HG03521 (cell line): ENCODE measurements at regions not wholly inside any gene's neighbourhood (a gene's known extent, or its start where the extent isn't known, plus 50 kb on each side); places are given as distances from the start of the nearest gene placed in this dataset.
"Not testable (repeated sequence)": the region's sequence is repeated elsewhere in the genome, so short reads cannot be mapped to it uniquely, and the experiment has no call there.

Source experiments
- ATAC-seq: cut with Tn5 transposase; IDR thresholded peaks from one replicate; pipeline ENCODE4 v1.9.1; 2021; ENCODE audit warnings: mild to moderate bottlenecking, moderate library complexity; ENCODE audit not compliant: unreplicated experiment

- no peak for ATAC-seq
Measured at GRCh38 chr4:117661091-117662072, 372.9 kb upstream of the NDST3 start.

GRCh38 chr4:117664706-117665444 is 369.4 kb upstream of the NDST3 start:
- ATAC-seq = no peak

GRCh38 chr4:117676153-117676552 is 358.1 kb upstream of the NDST3 start:
- ATAC-seq = no peak

DNA sequence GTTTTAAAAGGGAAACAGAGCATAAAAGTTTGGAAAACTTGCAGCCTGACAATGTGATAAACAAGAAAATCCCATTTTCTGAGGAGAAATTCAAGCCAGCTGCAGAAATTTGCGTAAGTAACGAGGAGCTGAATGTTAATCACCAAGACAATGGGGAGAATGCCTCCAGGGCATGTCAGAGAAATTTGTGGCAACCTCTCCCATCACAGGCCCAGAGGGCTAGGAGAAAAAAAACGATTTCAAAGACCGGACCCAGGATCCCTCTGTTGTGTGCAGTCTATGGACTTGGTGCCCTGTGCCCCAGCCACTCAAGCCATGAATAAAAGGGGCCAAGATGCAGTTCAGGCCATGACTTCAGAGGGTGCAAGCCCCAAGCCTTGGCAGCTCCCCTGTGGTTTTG is 355.4 kb upstream of the NDST3 start:
- no peak for ATAC-seq

- no peak for ATAC-seq
Measured at GRCh38 chr4:117691572-117692351, 342.5 kb upstream of the NDST3 start.

DNA sequence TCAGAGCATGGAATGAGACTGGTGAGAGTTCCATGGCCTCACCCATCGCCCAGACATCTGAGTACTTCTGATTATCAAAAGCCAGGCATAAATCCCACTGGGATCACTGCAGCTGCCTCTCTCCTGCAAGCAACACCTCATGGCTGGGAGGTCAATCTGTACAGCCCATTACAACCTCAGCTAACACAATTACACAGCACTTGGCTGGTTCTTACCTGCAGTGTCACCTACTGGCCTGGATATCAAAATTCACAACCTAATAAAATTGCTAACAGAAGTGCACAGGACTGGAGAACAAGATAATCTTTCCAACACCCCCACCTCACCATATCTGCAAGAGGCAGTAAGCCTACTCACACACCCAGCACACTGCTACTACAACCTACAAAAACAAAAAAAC is 341.7 kb upstream of the NDST3 start:
- ATAC-seq = no peak

- ATAC-seq = no peak
Measured at GRCh38 chr4:117699595-117699994, 334.7 kb upstream of the NDST3 start.

GRCh38 chr4:117700111-117700892 is 334.0 kb upstream of the NDST3 start:
- ATAC-seq = no peak

- no peak for ATAC-seq
Measured at GRCh38 chr4:117702353-117702752, 331.9 kb upstream of the NDST3 start.

GRCh38 chr4:117704721-117705120 is 329.6 kb upstream of the NDST3 start:
- ATAC-seq = no peak

DNA sequence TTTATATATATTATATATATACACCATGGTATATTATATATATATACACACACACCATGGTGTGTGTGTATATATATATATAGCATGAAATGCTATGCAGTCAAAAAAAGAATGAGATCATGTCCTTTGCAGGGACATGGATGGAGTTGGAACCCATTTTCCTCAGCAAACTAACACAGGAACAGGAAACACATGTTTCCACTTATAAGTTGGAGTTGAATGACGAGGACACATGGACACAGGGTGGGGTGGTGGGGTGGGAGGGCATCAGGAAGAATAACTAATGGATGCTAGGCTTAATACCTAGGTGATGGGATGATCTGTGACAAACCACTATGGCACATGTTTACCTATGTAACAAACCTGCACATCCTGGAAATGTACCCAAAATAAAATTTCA is 293.6 kb upstream of the NDST3 start:
- no peak for ATAC-seq

GRCh38 chr4:117745379-117745778 is 288.9 kb upstream of the NDST3 start:
- not testable (repeated sequence) for ATAC-seq

GRCh38 chr4:117755438-117755837 is 278.8 kb upstream of the NDST3 start:
- ATAC-seq = no peak

GRCh38 chr4:117768610-117769009 is 265.7 kb upstream of the NDST3 start:
- ATAC-seq = no peak

- no peak for ATAC-seq
Measured at GRCh38 chr4:117770269-117771102, 263.8 kb upstream of the NDST3 start.

DNA sequence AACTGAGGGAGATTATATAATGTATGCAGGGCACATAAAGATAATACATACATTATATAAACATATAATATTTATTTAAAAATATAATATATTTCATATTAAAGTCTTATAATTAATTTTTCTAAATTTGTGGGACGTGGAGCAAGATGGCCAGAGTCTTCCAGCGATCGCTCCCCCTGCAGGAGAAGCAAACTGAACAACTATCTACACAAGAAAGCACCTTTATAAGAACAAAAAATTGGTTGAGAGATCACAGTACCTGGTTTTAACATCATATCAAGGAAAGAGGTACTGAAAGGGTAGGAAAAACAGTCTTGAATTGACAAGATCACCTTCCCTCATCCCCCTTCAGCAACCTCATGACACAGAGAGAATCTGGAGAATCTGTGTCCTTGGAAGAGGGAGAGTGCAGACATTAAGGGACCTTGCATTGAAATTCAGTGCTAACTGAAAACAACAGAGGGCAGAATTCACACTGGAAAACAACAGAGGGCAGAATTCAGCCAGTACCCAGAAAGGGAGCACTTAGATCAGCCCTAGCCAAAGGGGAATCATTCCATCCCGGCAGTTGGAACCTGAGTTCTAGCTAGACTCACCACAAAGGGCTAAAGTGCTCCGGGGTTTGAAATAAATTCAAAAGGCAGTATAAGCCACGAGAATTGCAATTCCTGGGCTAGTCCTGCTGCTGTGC is 262.5 kb upstream of the NDST3 start:
- ATAC-seq = no peak

DNA sequence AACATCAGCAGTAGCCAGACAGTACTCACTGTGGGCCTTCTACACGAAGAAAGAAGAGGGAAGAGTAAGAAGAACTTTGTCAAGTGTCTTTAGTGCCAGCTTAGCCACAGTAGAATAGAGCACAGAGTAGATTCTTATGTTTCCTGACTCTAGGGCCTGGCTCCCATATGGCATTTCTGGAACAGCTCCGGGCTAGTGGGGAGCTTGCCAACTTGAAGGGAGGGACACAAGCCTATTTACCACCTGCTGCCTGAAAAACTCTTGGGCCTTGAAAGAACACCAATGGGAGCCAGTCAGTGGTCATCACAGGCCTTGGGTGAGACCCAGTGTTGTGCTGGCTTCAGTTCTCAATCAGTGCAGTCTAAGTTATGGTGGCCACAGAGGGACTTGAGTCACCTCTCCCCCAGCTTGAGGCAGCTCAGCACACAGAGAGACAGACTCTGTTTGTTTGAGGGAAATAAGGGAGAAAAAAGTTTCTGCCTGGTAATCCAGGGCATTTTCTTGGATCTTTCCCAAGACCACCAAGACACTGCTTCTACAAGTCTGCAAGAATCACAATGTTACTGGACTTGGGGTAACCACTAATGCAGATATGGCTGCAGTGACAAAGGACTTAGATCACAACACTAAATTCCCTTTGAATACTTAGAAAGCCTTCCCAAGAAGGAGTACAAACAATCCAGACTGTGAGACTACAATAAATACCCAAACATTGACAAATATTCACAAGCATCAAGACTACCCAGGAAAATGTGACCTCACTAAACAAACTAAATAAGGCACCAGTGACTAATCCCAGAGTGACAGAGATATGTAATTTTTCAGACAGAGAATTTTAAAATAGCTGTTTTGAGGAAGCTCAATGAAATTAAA is 261.0 kb upstream of the NDST3 start:
- ATAC-seq = no peak

GRCh38 chr4:117777721-117778120 is 256.6 kb upstream of the NDST3 start:
- no peak for ATAC-seq
